LNCaP clone FGC (cell line): ENCODE measurements at regions not wholly inside any gene's neighbourhood (a gene's known extent, or its start where the extent isn't known, plus 50 kb on each side); places are given as distances from the start of the nearest gene placed in this dataset.

ENCODE experiments used
- DNase-seq: peaks from one replicate; pipeline ENCODE4 v3.0.0-alpha.2; 2011; ENCODE audit warnings: low read depth
- H3K4me3 ChIP-seq: 2 replicates; pipeline ENCODE4 v1.5.1; 2011; ENCODE audit warnings: mild to moderate bottlenecking, low read depth, low read length, control low read depth
- CTCF ChIP-seq: IDR thresholded peaks from 2 replicates; pipeline ENCODE4 v1.5.1; 2012; ENCODE audit warnings: mild to moderate bottlenecking; ENCODE audit not compliant: control insufficient read depth, insufficient read depth; ENCODE audit errors: extremely low read depth

- no peak for TF ChIP-seq CTCF
- no peak for DNase-seq
- no peak overlapping the region for H3K4me3 ChIP-seq
Measured at GRCh38 chr18:23355206-23355605, 97.9 kb upstream of the RIOK3 start.

- TF ChIP-seq CTCF, result no peak
- H3K4me3 ChIP-seq, result no peak overlapping the region
- DNase-seq, result no peak
Measured at GRCh38 chr18:23356424-23356823, 96.7 kb upstream of the RIOK3 start.

GRCh38 chr18:23356915-23357601 lies 96.0 kb upstream of the RIOK3 start:
- DNase-seq, result no peak
- H3K4me3 ChIP-seq, result no peak overlapping the region
- no peak for TF ChIP-seq CTCF

GRCh38 chr18:23357996-23358594 lies 95.0 kb upstream of the RIOK3 start:
- no peak for DNase-seq
- no peak for TF ChIP-seq CTCF
- H3K4me3 ChIP-seq, result no peak overlapping the region

- no peak for TF ChIP-seq CTCF
- H3K4me3 ChIP-seq, result no peak overlapping the region
- no peak for DNase-seq
Measured at GRCh38 chr18:23359421-23359820, 93.7 kb upstream of the RIOK3 start.

GRCh38 chr18:23363865-23364570 lies 89.1 kb upstream of the RIOK3 start:
- no peak overlapping the region for H3K4me3 ChIP-seq
- TF ChIP-seq CTCF, result no peak
- DNase-seq, result no peak
